ENCODE measurements at regions not wholly inside any gene's neighbourhood (a gene's known extent, or its start where the extent isn't known, plus 50 kb on each side); places are given as distances from the start of the nearest gene placed in this dataset.

GRCh38 chr2:239758279-239758877 is 266.8 kb downstream of the NDUFA10 start:
- no peak overlapping the region for H3K4me2 ChIP-seq (ENCODE audit: control insufficient read depth, insufficient read depth)
- no peak for ATAC-seq
- H4K20me1 ChIP-seq (ENCODE audit: control insufficient read depth, insufficient read depth): no peaks in the 10 kb centered on the region
- WGBS (ENCODE audit: insufficient coverage, insufficient replicate concordance, low lambda C conversion rate, missing lambda C conversion rate): 18% methylated on average over 18 of the region's 18 CpGs
- DNase-seq (ENCODE audit: low read depth, low spot score): no peak
- no peak overlapping the region for H2AFZ ChIP-seq (ENCODE audit: control insufficient read depth, low read depth, low read length)
- ChIA-PET POLR2A (no interaction called here), CTCF (no interaction called here), SMC1A (ENCODE audit: uncharacterized antibody, unreplicated experiment) (no interaction called here), RAD21 (ENCODE audit: unreplicated experiment) (no interaction called here)
- TF ChIP-seq PML (IDR thresholded peaks at IDR 0.05; ENCODE audit: low read length): no peak
- TF ChIP-seq SIN3A (IDR thresholded peaks at IDR 0.05; ENCODE audit: low read depth, low read length): no peak
- TF ChIP-seq POU2F2 (IDR thresholded peaks at IDR 0.05; ENCODE audit: borderline replicate concordance, low read depth, low read length): no peak
- TF ChIP-seq MTA3 (IDR thresholded peaks at IDR 0.05; ENCODE audit: borderline replicate concordance, low read length): no peak
- TF ChIP-seq SP1 (IDR thresholded peaks at IDR 0.05; ENCODE audit: low read depth, low read length): no peak
- TF ChIP-seq FOXK2 (IDR thresholded peaks at IDR 0.05): no peak
- no peak for TF ChIP-seq KLF5 (IDR thresholded peaks at IDR 0.05; ENCODE audit: partially characterized antibody)
- no peak overlapping the region for H3K27ac ChIP-seq (ENCODE audit: control insufficient read depth, insufficient read depth)
- H3K4me3 ChIP-seq: no peak overlapping the region
- H3K79me2 ChIP-seq (ENCODE audit: control insufficient read depth, insufficient read depth, low read length): no peaks in the 10 kb centered on the region
- FAIRE-seq: no peak
- intact Hi-C loops (cut with micrococcal nuclease; ENCODE audit: unreplicated experiment): no loop called here
- no peaks in the 10 kb centered on the region for H3K36me3 ChIP-seq (ENCODE audit: control insufficient read depth in 2 of 2, insufficient read depth in 2 of 2, low read length in 1 of 2)
- H3K27me3 ChIP-seq (replicated peaks in 1 of 2; ENCODE audit: control insufficient read depth in 2 of 2, insufficient read depth in 2 of 2, low read length in 1 of 2): no peaks in the 10 kb centered on the region; a peak in 1 of 4 replicates
- BruUV-seq (replicated peaks): no TSS peak
- no peaks in the 10 kb centered on the region for H3K4me1 ChIP-seq (ENCODE audit: control insufficient read depth, insufficient read depth, low read length)
- no peaks in the 10 kb centered on the region for H3K9me3 ChIP-seq (replicated peaks; ENCODE audit: control insufficient read depth, insufficient read depth, low read length)
- H3K9ac ChIP-seq (ENCODE audit: control insufficient read depth, insufficient read depth, low read length): no peak overlapping the region
- in situ Hi-C loops (cut with MboI): no loop called here

GRCh38 chr2:239756790-239757760 is 268.1 kb downstream of the NDUFA10 start:
- no peak for FAIRE-seq
- Histone ChIP-seq H3K9me3 (replicated peaks; ENCODE audit: control insufficient read depth, insufficient read depth, low read length) (no peaks in the 10 kb centered on the region), H2AFZ (ENCODE audit: control insufficient read depth, low read depth, low read length) (no peak overlapping the region), H3K4me3 (no peak overlapping the region), H3K4me1 (ENCODE audit: control insufficient read depth, insufficient read depth, low read length) (no peaks in the 10 kb centered on the region), H3K79me2 (ENCODE audit: control insufficient read depth, insufficient read depth, low read length) (no peaks in the 10 kb centered on the region), H4K20me1 (ENCODE audit: control insufficient read depth, insufficient read depth) (no peaks in the 10 kb centered on the region), H3K9ac (ENCODE audit: control insufficient read depth, insufficient read depth, low read length) (no peak overlapping the region), H3K36me3 (ENCODE audit: control insufficient read depth in 2 of 2, insufficient read depth in 2 of 2, low read length in 1 of 2) (no peaks in the 10 kb centered on the region), H3K27me3 (replicated peaks in 1 of 2; ENCODE audit: control insufficient read depth in 2 of 2, insufficient read depth in 2 of 2, low read length in 1 of 2) (no peaks in the 10 kb centered on the region; a peak in 1 of 4 replicates), H3K27ac (ENCODE audit: control insufficient read depth, insufficient read depth) (no peak overlapping the region), H3K4me2 (ENCODE audit: control insufficient read depth, insufficient read depth) (no peak overlapping the region)
- intact Hi-C loops (cut with micrococcal nuclease; ENCODE audit: unreplicated experiment): no loop called here
- in situ Hi-C loops (cut with MboI): no loop called here
- ChIA-PET CTCF (no interaction called here), POLR2A (no interaction called here), SMC1A (ENCODE audit: uncharacterized antibody, unreplicated experiment) (no interaction called here), RAD21 (ENCODE audit: unreplicated experiment) (no interaction called here)
- BruUV-seq (replicated peaks): no TSS peak
- TF ChIP-seq CBX5 (IDR thresholded peaks at IDR 0.05; ENCODE audit: low read depth) (no peak), LARP7 (IDR thresholded peaks at IDR 0.05) (no peak), RUNX3 (IDR thresholded peaks at IDR 0.05; ENCODE audit: low read length) (no peak), CHD1 (IDR thresholded peaks at IDR 0.05; ENCODE audit: low read depth, low read length) (no peak), SIX5 (IDR thresholded peaks at IDR 0.05; ENCODE audit: low read depth, low read length, severe bottlenecking) (no peak), BMI1 (IDR thresholded peaks at IDR 0.05; ENCODE audit: borderline replicate concordance) (peak; percentile 62; the same call in 1 of the 2 replicates), PAX8 (IDR thresholded peaks at IDR 0.05) (no peak), SUPT20H (IDR thresholded peaks at IDR 0.05; ENCODE audit: borderline replicate concordance, control insufficient read depth, low read depth, low read length) (no peak)
- 42% methylated on average over 31 of the region's 31 CpGs for WGBS (ENCODE audit: insufficient coverage, insufficient replicate concordance, low lambda C conversion rate, missing lambda C conversion rate)
- ATAC-seq: no peak
- DNase-seq (ENCODE audit: low read depth, low spot score): no peak

Data from GM12878 (cell line).